ENCODE measurements at regions not wholly inside any gene's neighbourhood (a gene's known extent, or its start where the extent isn't known, plus 50 kb on each side); places are given as distances from the start of the nearest gene placed in this dataset.
"Not testable (repeated sequence)": the region's sequence is repeated elsewhere in the genome, so short reads cannot be mapped to it uniquely, and the experiment has no call there.

DNA sequence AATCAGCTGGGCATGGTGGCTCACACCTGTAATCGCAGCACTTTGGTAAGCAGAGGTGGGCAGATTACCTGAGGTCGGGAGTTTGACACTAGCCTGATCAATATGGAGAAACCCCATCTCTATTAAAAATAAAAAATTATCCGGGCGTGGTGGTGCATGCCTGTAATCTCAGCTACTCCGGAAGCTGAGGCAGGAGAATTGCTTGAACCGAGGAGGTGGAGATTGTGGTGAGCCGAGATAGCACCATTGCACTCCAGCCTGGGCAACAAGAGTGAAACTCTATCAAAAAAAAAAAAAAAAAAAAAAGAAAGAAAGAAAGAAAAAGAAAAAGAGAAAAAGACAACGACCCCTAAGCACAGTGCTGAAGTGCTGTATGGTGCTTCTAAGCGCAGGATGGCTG, 280.6 kb upstream of the MAF start:
- DNase-seq, result not testable (repeated sequence)

DNA sequence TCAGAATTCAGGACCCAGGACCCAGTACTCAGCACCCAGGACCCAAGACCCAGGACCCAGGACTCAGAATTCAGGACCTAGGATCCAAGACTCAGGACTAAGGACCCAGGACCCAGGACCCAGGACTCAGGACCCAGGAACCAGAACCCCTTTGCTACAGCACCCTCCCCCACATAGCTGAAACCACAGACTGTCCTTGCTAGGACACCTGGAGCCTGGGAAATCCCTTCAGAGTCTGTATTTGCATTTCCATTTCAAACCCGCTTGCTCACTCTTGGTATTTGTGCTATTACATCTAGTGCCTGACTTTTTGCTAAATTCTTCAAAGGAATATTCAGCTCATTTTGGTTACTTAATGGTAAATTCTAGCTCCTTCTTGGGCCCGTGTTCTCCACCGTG, 275.8 kb upstream of the MAF start:
- DNase-seq, result no peak

DNA sequence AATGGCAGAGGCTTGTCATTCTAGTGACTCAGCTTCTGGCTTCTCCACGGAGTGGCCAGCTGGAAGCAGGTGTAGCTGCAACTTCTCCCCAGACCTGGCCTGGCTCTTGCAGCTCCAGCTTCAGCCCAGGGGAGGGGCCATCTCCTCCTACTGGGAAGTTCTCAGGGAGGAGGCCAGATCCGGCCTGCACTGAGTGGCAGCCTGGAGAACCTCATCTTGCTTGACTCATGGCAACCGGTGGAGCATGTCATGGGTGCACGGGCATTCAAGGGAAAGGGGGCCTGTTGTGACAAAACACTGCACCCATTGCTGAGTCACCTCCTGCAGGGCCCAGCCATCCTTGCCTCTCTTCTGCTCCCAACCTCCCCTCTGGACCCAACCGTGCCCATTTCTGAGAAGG, 273.9 kb upstream of the MAF start:
- no peak for DNase-seq

DNA sequence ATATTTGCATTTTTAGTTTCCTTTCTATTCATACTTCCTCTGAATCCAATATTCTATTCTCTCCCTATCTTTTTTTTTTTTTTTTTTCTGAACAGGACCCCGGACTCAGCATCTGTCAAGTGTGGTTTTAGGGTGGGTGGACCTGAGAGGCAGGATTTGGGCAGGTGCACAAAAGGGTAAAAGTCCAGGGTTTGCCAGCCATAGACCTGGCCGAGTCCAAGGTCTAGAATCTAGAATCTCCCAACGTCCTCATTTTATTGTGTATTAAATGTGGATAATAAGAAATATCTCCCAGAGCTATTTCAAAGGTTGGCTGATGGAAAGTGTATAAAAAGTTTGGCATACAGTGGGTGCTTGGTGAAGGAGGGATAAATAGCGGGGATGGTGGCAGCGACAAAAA, 273.3 kb upstream of the MAF start:
- DNase-seq, result no peak

DNA sequence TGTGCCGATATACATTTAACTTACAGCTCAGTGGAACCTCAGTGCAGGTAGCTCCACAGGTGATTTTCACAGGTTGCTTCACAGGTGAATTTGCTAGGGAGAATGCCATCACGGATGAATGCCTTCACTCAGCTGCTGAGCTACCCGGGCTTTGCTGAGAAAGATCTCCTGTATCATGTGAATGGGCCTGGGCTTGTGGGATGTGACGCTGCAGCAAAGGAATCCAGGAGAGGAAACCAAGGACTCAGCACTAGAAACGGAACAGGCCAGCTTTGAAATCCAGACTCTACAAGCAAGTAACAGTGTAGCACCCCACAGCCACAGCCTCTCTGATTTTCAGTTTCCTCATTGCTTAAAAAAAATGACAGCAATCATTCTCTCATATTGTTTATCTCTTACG, 271.4 kb upstream of the MAF start:
- no peak for DNase-seq

DNA sequence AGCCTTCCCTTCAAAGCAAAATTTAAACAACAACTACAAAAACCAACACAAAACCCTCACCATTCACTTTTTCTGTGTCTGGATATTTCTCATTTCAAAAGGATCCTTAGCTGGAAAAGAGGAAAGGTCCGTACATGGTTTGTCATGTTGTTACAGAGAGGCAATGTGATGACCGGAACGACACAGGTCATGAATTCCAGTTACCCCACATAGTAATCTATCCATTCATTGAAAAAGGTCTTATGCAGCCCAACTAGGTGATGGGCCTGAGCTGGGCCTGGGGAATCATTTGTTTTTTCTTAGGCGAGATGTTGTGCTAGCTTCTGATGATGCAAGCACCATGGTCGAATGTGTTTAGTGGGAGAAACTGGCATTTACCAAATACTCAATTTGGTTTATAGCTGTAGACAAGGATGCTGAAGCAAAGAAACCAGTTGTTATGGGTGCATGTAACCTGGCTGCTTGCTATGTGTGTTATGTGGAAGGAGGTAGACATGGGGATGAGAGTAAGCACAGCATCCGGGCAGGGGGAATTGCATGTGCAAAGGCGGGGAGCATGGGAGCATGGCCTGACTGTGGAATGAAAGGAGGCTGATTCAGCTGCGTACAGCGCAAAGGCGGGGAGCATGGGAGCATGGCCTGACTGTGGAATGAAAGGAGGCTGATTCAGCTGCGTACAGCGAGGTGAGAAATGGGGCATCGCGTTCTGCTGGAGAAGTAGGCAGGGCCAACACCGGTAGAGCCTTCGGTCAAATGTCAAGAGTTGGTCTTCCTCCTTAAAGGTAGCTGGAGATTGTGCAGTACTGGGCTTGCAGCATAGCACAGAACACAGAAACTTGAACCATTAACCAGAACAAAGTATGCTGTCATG, 269.7 kb upstream of the MAF start:
- DNase-seq, result no peak

DNA sequence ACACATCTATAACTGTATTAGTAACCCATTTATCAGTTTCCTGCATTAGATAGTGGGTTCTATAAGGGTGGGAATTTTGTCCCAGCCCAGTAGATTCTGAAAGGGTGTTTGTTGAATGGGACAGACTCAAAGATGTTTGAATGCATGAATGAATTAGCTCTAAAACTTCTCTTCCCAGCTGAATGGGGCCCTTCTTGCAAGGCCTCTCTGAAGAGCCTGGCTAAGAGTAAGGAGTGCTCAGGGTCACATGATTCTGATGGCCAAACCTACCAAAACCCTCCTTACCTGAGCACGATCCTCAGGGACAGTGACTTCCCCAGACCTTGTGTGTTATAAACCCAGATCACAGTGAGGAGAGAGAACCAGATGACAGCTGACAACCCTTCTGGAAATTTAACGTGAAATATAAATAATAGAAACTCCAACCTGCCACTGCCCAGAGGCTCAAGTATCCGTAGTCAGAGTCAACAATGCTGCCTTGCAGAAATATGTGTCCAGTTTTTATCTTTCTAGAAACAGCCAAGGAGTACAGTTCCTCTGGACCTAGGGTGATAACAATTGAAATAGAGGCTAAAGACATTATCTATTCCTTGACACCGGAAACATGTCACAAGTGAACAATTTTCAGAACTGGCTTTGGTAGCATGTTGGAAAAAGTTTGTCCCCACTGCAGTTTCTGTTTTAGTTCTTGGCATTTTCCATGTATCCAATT, 268.9 kb upstream of the MAF start:
- DNase-seq, result no peak

DNA sequence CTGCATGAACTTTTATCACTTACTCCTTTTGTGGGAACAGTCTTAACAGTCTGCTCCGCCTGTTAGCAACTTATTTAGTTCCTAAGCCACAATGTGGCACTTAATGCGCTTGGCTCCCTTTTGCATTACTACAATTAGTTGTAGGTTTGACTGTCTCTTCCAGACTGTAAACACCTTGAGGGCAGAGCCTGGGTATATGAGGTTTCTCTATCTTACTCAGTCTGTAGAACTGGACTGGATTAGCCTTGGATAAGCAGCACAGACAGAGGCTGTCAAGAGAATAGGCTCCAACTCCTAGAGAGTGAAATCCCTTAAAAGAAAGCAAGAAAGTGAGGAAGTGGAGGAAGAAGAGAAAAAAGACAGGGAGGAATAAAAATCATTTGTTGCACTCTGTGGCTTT, 268.3 kb upstream of the MAF start:
- DNase-seq, result no peak

DNA sequence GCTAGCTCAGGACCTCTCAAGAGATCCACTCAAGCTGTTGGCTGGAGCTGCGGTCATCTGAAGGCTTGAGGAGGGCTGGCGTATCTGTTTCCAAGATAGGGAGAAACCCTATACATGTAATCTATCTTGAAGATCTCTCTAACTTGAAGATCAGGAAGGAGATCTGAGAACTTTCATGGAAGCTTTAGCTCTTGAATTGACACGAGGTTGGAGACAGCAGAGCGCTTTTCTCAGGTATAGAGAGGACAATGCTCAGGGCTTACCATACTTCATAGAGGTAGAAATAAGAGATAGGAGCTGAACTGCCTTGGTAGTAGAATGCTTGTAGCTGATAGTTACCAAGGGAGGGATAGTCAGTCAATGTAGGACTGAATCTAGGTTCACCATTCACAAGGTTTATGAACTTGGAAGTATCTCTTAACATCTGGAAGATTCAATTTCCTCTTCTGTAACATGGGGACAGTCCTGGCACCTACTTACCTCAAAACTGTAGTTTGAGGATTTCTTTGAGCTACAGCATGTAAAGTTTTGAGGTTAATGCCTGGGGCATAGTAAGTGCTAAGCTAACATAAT, 267.0 kb upstream of the MAF start:
- DNase-seq, result no peak

DNA sequence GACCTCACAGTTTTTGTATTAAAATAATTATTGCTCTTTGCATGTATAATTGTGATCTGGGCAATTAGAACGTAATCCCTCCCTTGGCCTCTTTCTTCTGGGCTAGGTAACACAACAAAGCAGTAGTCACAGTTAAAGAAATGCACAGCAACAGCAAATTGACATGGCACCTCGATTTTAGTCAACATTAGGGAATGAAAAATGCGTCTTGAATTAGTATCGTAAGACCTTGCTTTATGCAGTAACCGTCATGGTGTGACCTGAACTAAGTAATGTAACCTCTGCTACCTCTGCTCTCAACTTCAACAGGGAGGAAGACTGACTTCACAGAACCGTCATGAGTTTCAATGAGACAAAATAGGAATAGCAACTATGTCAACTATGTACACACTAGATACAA, 265.4 kb upstream of the MAF start:
- DNase-seq, result no peak

DNA sequence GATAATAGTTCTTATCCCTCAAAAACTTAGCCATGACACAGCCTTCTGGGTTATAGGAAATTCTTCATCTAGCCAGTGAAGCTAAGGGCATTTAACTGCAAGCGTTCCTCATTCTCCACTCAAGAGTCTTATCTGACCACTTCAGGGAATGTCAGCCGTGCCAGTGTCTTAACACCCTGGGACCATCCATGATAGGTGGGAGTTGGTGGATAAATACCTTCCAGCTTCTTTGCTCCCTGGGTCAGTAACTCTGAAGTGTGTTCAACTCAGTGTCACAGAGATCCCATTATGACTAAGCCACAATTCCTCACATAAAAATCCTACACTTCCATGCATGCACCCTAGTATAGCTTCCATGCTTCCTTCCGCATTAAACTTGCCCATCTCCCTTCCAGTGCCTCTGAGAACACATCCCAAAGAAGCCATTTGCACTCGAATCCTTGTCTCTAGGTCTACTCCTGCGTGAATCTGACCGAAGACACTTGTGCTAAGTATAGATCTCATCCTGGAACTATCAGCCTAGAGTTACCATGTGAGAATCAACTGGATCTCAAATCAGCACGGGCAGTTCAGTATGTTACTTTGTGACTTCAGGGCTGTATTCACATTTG, 264.3 kb upstream of the MAF start:
- DNase-seq, result no peak

DNA sequence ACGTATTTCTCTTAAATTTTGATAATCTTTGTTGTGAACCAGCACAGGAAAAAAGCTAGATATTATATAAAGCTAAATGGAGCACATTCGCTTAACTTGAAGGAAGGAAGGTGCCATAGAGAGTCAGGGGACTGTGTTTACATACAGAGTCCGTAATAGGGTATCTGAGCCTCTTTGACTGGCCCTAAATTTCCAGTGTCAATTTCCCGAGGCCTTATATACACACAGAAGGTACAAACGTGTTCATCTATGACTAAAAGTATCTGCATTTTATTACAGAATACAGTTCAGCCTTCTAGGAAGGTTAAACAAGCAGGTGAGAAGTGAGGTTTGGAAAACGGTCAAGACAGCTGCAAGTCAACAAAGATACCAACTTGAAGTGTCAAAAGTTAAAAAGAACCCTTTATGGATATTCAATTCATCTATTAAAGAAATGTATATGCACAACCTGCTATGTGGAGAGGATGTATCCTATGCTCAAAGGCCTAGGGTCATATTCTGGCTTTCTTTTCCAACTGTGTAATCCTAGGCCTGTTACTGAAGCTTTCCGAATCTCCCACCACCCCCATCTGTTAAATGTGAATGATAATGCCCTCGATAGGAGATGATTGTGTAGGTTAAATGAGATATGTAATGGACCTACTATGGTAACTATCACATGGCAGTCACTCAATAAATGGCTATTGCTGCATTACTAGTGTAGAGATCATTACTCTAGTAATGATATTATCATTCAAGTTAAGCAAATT, 263.7 kb upstream of the MAF start:
- no peak for DNase-seq

DNA sequence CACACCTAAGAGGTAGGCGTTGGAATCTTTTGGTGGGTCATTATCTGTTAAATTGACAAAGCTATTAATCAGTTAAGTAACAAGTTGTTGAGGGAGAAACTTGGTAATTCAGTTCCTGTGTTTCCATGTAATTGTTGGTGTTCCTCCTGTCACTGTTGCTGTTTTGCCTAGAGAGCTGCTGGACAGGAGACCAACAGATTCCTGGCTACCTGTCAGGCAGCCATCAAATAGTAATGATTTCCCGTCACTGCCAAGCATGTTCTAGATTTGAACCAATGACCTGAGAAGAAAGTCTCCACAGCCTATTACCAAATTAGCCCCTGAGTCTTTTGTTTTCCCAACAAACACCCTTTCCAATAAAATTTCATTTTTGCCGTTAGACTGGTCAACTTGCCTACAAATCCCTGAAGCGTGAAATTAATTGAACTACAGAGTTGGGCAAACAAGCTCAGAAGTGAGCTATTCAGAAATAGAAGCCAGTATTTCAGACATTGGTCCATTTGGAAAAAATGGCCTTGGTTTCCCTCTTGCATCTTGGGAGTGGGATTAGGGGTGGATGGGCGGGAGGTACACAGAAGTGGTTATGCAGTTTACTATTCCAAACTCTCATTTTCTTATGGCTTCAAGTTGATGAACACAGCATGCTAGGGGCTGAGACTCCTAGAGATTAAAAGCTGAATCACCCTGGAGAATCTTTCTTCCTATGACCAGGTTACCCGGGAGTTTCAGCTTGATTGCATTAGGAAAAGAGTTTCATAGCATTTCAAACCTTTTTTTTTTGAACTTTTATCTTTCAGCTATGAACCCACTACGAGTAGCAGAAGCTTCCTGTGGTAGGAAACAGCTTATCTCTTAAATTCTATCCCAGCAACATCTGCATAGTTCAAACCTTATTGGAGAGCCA, 262.8 kb upstream of the MAF start:
- no peak for DNase-seq

DNA sequence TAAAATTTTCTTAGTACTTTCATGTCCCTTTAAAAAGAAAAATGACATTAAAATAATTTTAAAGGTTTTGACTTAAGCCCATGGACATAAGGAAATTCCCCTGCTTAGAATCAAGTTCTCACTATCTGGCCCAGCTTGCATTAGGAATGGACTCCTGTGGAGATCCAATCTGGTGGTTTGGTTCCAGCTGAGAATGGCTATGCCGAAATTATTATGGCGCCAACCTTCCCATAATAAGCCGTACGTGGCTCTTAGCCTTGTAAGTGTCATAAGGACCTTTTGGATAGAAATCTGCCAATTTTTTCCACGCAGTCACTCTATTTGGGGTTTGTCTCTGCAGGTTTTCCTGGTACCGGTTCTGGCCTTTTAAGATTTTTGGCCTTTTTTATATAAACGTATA, 262.1 kb upstream of the MAF start:
- DNase-seq, result no peak

DNA sequence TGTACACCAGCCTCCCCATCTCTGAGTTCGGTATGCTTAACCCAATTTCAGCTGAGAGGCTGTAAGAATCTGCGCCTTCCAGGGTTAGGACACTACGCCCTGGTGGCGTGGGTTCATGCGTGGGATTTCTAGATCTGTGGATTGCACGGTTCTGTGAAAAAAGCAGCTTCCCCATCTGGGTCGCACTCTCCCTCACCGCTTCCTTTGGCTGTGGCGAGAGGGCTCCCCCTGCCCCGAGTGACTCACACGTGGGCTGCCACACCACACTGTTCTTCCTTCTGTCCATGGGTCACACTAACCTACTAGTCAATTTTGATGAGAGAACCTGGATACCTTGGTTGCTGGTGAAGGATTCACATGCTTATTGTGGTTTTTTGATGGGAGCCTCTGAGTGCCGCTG, 256.0 kb upstream of the MAF start:
- no peak for DNase-seq

DNA sequence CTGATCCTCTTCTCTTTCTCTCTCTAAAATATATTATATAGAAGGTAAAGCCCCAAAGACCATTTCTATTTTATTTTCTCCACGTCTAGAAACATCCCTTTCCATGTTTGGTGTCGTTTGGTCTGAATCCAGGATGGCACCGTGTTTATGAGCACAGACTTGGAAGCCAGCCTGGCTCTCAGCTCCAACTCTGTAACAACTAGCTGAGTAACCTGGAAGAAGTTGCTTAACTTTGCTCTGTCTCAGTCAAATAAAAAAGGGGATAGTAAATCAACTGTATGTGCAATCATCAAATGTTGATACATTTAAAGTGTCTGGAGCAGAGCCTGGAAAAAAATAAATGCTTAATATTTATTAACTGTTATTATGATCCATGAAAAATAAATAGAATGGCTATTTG, 249.8 kb upstream of the MAF start:
- no peak for DNase-seq

DNA sequence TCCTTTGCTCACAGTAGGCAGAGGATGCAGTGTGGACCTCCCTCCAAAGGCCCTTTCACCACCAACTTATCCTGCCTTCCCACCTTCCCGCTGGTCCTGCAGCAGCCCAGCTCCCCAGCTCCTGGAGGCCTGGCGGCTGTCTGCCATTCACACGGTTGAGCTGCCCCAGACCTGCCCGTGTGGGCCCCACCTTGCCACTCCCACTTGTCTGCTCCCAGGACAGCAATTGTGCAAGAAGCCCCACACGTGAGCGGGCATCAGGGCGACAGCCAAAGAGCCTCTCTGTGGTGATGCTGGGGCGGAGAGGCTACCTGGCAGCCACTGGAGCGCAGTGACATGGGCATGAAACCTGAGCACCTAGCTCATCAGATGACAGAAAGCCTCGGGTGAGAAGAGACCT, 248.6 kb upstream of the MAF start:
- DNase-seq, result no peak

DNA sequence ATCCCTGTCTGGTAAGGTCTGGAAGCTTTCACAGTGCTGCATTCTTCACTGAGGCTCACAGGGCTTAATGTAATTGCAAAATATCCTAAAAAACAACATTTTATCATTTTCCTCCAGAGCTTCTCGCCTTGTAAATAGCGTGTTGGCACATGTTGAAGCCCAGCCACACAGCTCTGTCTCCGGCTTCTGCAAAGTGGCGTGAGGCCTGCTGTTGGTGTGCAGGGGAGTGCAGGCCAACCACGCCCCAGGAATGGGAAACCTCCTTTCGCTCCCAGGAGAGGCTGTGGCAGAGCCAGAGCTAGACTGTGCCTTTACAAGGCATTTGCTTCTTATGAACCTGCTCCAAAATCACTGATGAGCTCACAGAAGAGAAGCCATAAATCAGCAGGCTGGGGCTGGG, 248.2 kb upstream of the MAF start:
- DNase-seq, result no peak

DNA sequence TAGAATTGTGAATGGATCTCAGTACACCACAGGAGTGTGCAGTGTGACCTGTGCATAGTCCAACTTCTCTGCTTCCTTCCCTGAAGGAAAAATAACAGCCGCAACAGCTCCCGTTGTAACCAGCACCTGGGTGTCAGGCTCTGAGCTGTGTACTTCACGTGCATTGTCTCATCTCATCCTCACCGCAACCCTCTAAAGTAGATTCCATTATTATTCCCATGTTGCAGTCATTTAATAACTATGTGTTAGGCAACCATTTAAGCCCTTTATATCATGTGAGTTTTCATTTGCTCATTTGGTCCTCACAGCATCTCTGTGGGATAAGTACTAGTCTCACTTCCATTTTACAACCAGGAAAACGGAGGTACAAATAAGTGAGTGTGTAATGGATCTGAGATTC, 247.0 kb upstream of the MAF start:
- no peak for DNase-seq

DNA sequence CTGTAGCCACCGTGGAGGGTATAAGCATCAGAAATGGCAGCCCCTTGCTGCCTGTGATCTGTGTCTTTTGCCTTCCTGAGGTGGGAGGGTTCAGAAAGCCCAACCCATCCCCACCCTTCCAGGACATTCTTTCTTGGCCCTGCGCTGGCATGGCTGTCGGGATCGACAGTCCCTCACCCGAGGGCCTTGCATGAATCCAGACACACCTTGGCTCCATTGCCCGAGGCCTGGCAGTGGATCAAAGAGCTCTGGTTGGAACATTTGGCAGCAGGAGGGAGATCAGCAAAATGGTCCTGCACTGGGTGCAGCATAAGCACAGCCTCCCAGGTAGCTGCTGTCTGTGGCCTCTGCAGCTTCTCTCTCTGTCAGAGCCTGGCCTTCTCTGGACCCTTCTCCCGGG, 246.6 kb upstream of the MAF start:
- no peak for DNase-seq

DNA sequence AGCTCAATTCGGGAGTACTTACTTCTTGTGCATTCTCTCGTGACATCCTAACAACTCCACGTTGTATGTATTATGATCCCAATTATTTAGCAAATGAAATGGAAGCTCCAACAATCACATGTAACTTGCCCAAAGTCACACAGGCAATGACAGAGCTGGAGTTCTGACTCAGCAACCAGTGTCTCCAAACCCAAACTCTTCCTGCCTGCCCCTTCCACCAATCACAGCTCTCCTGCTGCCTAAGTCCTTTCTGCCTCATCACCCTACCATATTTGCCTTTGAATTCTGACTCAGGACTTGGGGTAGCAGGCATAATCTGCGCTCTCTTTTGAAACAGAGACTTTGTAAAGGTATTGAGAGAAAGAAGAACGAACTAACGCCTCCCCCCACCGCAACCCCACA, 245.2 kb upstream of the MAF start:
- no peak for DNase-seq
